H1 (cell line): ENCODE measurements at regions not wholly inside any gene's neighbourhood (a gene's known extent, or its start where the extent isn't known, plus 50 kb on each side); places are given as distances from the start of the nearest gene placed in this dataset.

ENCODE experiments used
- CTCF ChIA-PET: fragments of 300-600 bp; sonication (Branson Sonifier 250); formaldehyde crosslinking; loops from one replicate; lab custom pipeline; 2021; ENCODE audit not compliant: partially characterized antibody; lab: Charles Lee
- POLR2A ChIA-PET: fragments of 300-600 bp; sonication (Branson Sonifier 250); formaldehyde crosslinking; loops from one replicate; lab custom pipeline; 2021; ENCODE audit warnings: inconsistent platforms; ENCODE audit not compliant: partially characterized antibody; lab: Charles Lee
- DNase-seq, 2 experiments: peaks; one replicate each; pipeline versions ENCODE4 v3.0.0 to v3.0.0-alpha.2; 2010 to 2022; ENCODE audit warnings: low spot score in 2 of 2, low read depth in 1 of 2, mixed read lengths in 1 of 2
- FAIRE-seq: peaks from 2 replicates; lab custom pipeline; 2011; peaks lifted over from hg19 to GRCh38; lab: Jason Lieb, UNC
- H2AFZ ChIP-seq: 2 replicates; pipeline ENCODE4 v1.8.1; 2012; ENCODE audit warnings: low read length, inconsistent platforms
- H2AK5ac ChIP-seq: 2 replicates; pipeline ENCODE4 v1.6.1; 2013; ENCODE audit warnings: low read depth, low read length
- H2BK120ac ChIP-seq: replicated peaks from 2 replicates; pipeline ENCODE3; 2013; ENCODE audit warnings: low read depth, low read length, inconsistent platforms
- H2BK12ac ChIP-seq: 2 replicates; pipeline ENCODE4 v1.6.1; 2013; ENCODE audit warnings: low read depth, low read length
- H2BK15ac ChIP-seq: 2 replicates; pipeline ENCODE4 v1.6.1; 2013; ENCODE audit warnings: low read length
- H2BK20ac ChIP-seq: 2 replicates; pipeline ENCODE4 v1.6.1; 2013; ENCODE audit warnings: low read length
- H2BK5ac ChIP-seq: 2 replicates; pipeline ENCODE4 v1.6.1; 2013; ENCODE audit warnings: low read depth, low read length
- H3K14ac ChIP-seq: 2 replicates; pipeline ENCODE4 v1.6.1; 2013; ENCODE audit warnings: inconsistent platforms; ENCODE audit not compliant: insufficient read length
- H3K18ac ChIP-seq: 2 replicates; pipeline ENCODE4 v1.6.1; 2013; ENCODE audit warnings: low read length; ENCODE audit errors: extremely low read depth
- H3K23ac ChIP-seq: 2 replicates; pipeline ENCODE4 v1.6.1; 2013; ENCODE audit warnings: inconsistent platforms; ENCODE audit not compliant: insufficient read length
- H3K23me2 ChIP-seq: 2 replicates; pipeline ENCODE4 v1.6.1; 2013; ENCODE audit warnings: low read depth, low read length
- H3K27ac ChIP-seq: 2 replicates; pipeline ENCODE4 v1.6.1; 2011; ENCODE audit warnings: low read depth, low read length, inconsistent platforms
- H3K27me3 ChIP-seq, 4 experiments: replicated peaks in 1 of 4; 1 replicate in 1 of 4; 2 replicates in 3 of 4; pipeline versions ENCODE4 v1.6.1 to v1.8.1; 2011 to 2013; ENCODE audit warnings: low read length in 3 of 4, mild to moderate bottlenecking in 3 of 4, inconsistent platforms in 2 of 4, mixed read lengths in 2 of 4, moderate library complexity in 1 of 4; ENCODE audit not compliant: control insufficient read depth in 3 of 4, insufficient read depth in 3 of 4; ENCODE audit errors: extremely low read depth in 1 of 4
- H3K36me3 ChIP-seq, 4 experiments: 2 replicates each; pipeline versions ENCODE4 v1.6.1 to v1.8.1; 2011 to 2013; ENCODE audit warnings: mild to moderate bottlenecking in 4 of 4, low read length in 3 of 4, moderate library complexity in 2 of 4, control low read depth in 1 of 4, inconsistent platforms in 1 of 4; ENCODE audit not compliant: insufficient read depth in 4 of 4, control insufficient read depth in 2 of 4
- H3K4ac ChIP-seq: replicated peaks from 2 replicates; pipeline ENCODE3; 2013; ENCODE audit warnings: low read length, low read depth, mixed read lengths, inconsistent platforms; ENCODE audit not compliant: insufficient read length
- H3K4me1 ChIP-seq, 4 experiments: replicated peaks in 1 of 4; 1 replicate in 1 of 4; 2 replicates in 3 of 4; pipeline versions ENCODE4 v1.6.1 to v1.8.1; 2011 to 2013; ENCODE audit warnings: low read length in 3 of 4, inconsistent platforms in 2 of 4, mixed read lengths in 1 of 4; ENCODE audit not compliant: insufficient read depth in 4 of 4, control insufficient read depth in 3 of 4
- H3K4me2 ChIP-seq, 2 experiments: 2 replicates each; pipeline versions ENCODE4 v1.6.1 to v1.8.1; 2011 to 2013; ENCODE audit warnings: low read depth in 2 of 2, low read length in 2 of 2, control low read depth in 1 of 2, inconsistent platforms in 1 of 2, mild to moderate bottlenecking in 1 of 2; ENCODE audit not compliant: insufficient read depth in 1 of 2
- H3K4me3 ChIP-seq, 4 experiments: fragments of 200-600, 300-600 bp in 1 of 4; sonication (generic), shearing (Covaris generic), sonication (Bioruptor Twin) in 1 of 4; 2 replicates each; pipeline versions ENCODE4 v1.5.1 to v1.8.1; 2011 to 2016; ENCODE audit warnings: low read length in 4 of 4, low read depth in 3 of 4, control low read depth in 2 of 4, inconsistent platforms in 2 of 4, mild to moderate bottlenecking in 2 of 4, mixed read lengths in 1 of 4, moderate library complexity in 1 of 4; ENCODE audit not compliant: insufficient read depth in 2 of 4; ENCODE audit errors: extremely low read depth in 1 of 4
- H3K56ac ChIP-seq: replicated peaks from 2 replicates; pipeline ENCODE3; 2013; ENCODE audit warnings: low read depth, mild to moderate bottlenecking, mixed read lengths, low read length, inconsistent platforms; ENCODE audit not compliant: insufficient read length
- H3K79me1 ChIP-seq: 2 replicates; pipeline ENCODE4 v1.6.1; 2013; ENCODE audit warnings: low read depth, low read length, control low read depth
- H3K79me2 ChIP-seq, 2 experiments: 2 replicates each; pipeline versions ENCODE4 v1.6.1 to v1.8.1; 2012 to 2013; ENCODE audit warnings: low read length in 2 of 2, mild to moderate bottlenecking in 2 of 2, inconsistent platforms in 1 of 2; ENCODE audit not compliant: insufficient read depth in 2 of 2, control insufficient read depth in 1 of 2
- H3K9ac ChIP-seq, 4 experiments: replicated peaks in 1 of 4; 1 replicate in 1 of 4; 2 replicates in 3 of 4; pipeline versions ENCODE4 v1.6.1 to v1.8.1; 2011 to 2013; ENCODE audit warnings: low read depth in 3 of 4, low read length in 3 of 4, control low read depth in 2 of 4, mild to moderate bottlenecking in 2 of 4, moderate library complexity in 2 of 4, inconsistent platforms in 1 of 4; ENCODE audit errors: extremely low read depth in 1 of 4
- H3K9me3 ChIP-seq, 2 experiments: 2 replicates each; pipeline versions ENCODE4 v1.6.1 to v1.8.1; 2012 to 2013; ENCODE audit warnings: mild to moderate bottlenecking in 2 of 2, moderate library complexity in 2 of 2, control low read depth in 1 of 2, inconsistent platforms in 1 of 2, low read depth in 1 of 2, low read length in 1 of 2, mixed read lengths in 1 of 2; ENCODE audit not compliant: insufficient read depth in 2 of 2
- H4K20me1 ChIP-seq, 2 experiments: replicated peaks in 1 of 2; 2 replicates each; pipeline versions ENCODE3 to v1.8.1; 2011 to 2013; ENCODE audit warnings: inconsistent platforms in 2 of 2, low read length in 2 of 2, mild to moderate bottlenecking in 1 of 2; ENCODE audit not compliant: insufficient read depth in 2 of 2, control insufficient read depth in 1 of 2
- H4K5ac ChIP-seq: 2 replicates; pipeline ENCODE4 v1.6.1; 2013; ENCODE audit warnings: low read length, low read depth, mixed read lengths, inconsistent platforms; ENCODE audit not compliant: insufficient read length
- H4K8ac ChIP-seq: 2 replicates; pipeline ENCODE4 v1.8.0; 2013; ENCODE audit warnings: mild to moderate bottlenecking, moderate library complexity, low read length, inconsistent platforms; ENCODE audit not compliant: insufficient read depth; ENCODE audit errors: extremely low read depth
- H4K91ac ChIP-seq: replicated peaks from 2 replicates; pipeline ENCODE3; 2013; ENCODE audit warnings: low read length, mixed read lengths, inconsistent platforms; ENCODE audit not compliant: insufficient read length
- ASH2L ChIP-seq: fragments of 200-600, 300-600 bp; sonication (generic); IDR thresholded peaks from one replicate; pipeline ENCODE4 v1.7.1; 2017; ENCODE audit warnings: low read length
- BACH1 ChIP-seq: IDR thresholded peaks from 2 replicates; pipeline ENCODE4 v1.6.1; 2012; ENCODE audit warnings: low read length, improper control_type of control experiment
- CBX5 ChIP-seq: fragments of 300-800, 300-1000 bp; sonication (generic); IDR thresholded peaks from 2 replicates; pipeline ENCODE4 v1.7.1; 2016; ENCODE audit warnings: antibody characterized with exemption, low read length, low read depth
- CREB1 ChIP-seq: IDR thresholded peaks from 2 replicates; pipeline ENCODE4 v1.6.1; 2012; ENCODE audit warnings: inconsistent platforms
- EGR1 ChIP-seq: IDR thresholded peaks from 2 replicates; pipeline ENCODE4 v1.6.1; 2011; ENCODE audit warnings: low read depth, low read length, borderline replicate concordance
- EZH2 ChIP-seq: fragments of 200-600 bp; sonication (generic); IDR thresholded peaks from 2 replicates; pipeline ENCODE4 v1.7.1; 2012; ENCODE audit warnings: low read depth, mild to moderate bottlenecking, moderate library complexity, low read length, inconsistent platforms; ENCODE audit not compliant: severe bottlenecking
- GABPA ChIP-seq: IDR thresholded peaks from 2 replicates; pipeline ENCODE4 v1.6.1; 2011; ENCODE audit warnings: mild to moderate bottlenecking, low read length, moderate library complexity, borderline replicate concordance; ENCODE audit not compliant: insufficient read depth
- KDM4A ChIP-seq: IDR thresholded peaks from one replicate; pipeline ENCODE4 v1.7.1; 2012; ENCODE audit warnings: low read depth, mild to moderate bottlenecking, moderate library complexity, low read length, inconsistent platforms; ENCODE audit not compliant: severe bottlenecking
- MAFK ChIP-seq: IDR thresholded peaks from 2 replicates; pipeline ENCODE4 v1.6.1; 2012; ENCODE audit warnings: low read depth, mild to moderate bottlenecking, improper control_type of control experiment, low read length
- POLR2A ChIP-seq, 2 experiments: IDR thresholded peaks; 1 replicate in 1 of 2; 2 replicates in 1 of 2; pipeline ENCODE4 v1.6.1; 2011; ENCODE audit warnings: low read depth in 2 of 2, low read length in 2 of 2, mild to moderate bottlenecking in 2 of 2; ENCODE audit errors: control extremely low read depth in 1 of 2
- SRF ChIP-seq: IDR thresholded peaks from 2 replicates; pipeline ENCODE4 v1.6.1; 2011; ENCODE audit warnings: mild to moderate bottlenecking, low read depth, low read length, moderate library complexity
- YY1 ChIP-seq: IDR thresholded peaks from 2 replicates; pipeline ENCODE4 v1.6.1; 2011; ENCODE audit warnings: low read depth, mild to moderate bottlenecking, low read length
- WGBS, 2 experiments: shearing (Covaris generic) in 1 of 2; methylation state at CpG; one replicate each; pipeline versions ENCODE4 v1.1.6 to v1.1.7; 2013 to 2015; ENCODE audit warnings: low lambda C conversion rate in 2 of 2, mixed read lengths in 2 of 2, inconsistent platforms in 1 of 2, low coverage in 1 of 2, missing lambda C conversion rate in 1 of 2; ENCODE audit not compliant: insufficient replicate concordance in 2 of 2, insufficient coverage in 1 of 2, insufficient read length in 1 of 2; ENCODE audit errors: extremely low coverage in 1 of 2, missing lambda C conversion rate in 1 of 2; 5-methylcytosine and 5-hydroxymethylcytosine counted together
- TF ChIP-seq, protein P1 (sequence below): IDR thresholded peaks from 2 replicates; pipeline ENCODE4 v1.6.1; 2012; ENCODE audit warnings: inconsistent platforms

DNA sequence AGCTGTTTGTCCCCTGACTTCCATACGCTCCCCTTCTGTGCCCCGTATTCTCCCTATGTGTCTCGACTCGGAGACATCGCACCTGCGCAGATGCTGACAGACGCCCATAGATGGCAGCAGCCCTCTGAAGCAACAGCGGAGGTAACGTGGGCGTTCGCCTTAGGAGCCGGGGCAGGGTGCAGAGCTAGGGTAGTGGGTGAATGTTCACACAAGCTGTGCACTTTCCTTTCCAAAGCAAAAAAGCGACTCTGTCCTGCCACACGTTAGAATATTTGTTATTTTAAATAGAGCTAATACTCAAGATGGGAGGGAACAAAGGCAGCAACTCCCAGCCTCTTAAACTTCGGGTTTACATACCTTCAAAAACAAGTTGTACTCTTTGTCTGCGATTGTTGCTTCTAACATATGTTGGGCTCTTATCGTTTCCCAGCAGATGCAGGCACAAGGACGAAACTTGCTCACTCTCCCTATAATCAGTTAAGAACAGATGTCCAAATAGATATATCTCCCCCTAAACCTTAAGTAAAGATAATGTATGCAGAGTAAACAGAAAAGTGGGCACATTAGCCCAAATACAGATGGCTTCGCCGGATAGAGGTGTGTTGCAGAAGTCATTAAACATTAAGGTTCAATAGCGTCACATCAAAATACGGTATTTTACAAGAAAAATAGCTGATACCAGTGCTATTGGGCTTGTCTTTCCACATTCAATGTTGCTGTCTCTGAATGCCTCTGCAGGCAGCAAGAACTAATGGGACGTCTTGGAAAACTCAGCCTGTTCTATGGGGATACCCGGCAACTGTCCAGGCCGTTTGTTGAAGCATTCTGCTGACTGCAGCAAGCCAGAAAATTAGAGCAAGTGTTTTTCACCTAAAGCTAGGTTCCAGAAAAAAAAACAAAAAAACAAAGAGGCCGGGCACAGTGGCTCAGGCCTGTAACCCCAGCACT, 340.3 kb upstream of the PRKCQ start:
- Histone ChIP-seq H2AK5ac (no peak overlapping the region), H3K79me1 (no peaks in the 10 kb centered on the region), H3K36me3 (no peaks in the 10 kb centered on the region), H3K4me3 (no peak overlapping the region), H2BK20ac (no peak overlapping the region), H3K14ac (no peak overlapping the region), H4K20me1 (no peaks in the 10 kb centered on the region), H4K8ac (no peak overlapping the region), H3K9me3 (no peaks in the 10 kb centered on the region), H3K4ac (no peak overlapping the region), H3K23me2 (no peaks in the 10 kb centered on the region), H2BK15ac (no peak overlapping the region), H3K23ac (no peak overlapping the region), H4K91ac (no peak overlapping the region), H2AFZ (peak overlapping the region; percentile 92), H3K27ac (no peak overlapping the region), H3K4me2 (no peak overlapping the region), H3K27me3 (no peaks in the 10 kb centered on the region), H3K18ac (no peak overlapping the region), H3K79me2 (no peaks in the 10 kb centered on the region), H3K4me1 (no peaks in the 10 kb centered on the region), H4K5ac (no peak overlapping the region), H3K56ac (no peak overlapping the region), H3K9ac (no peak overlapping the region), H2BK5ac (no peak overlapping the region), H2BK120ac (no peak overlapping the region), H2BK12ac (no peak overlapping the region)
- DNase-seq (peak; percentile 47 to 76), FAIRE-seq (peak; percentile 94)
- ChIA-PET CTCF (interaction anchor here (0.6 to 3.1 kb wide), 46 partner anchors 12 to 500 kb away, joined by 3 to 15 read pairs (median 4); partner anchors contain the start of gene SFMBT2), POLR2A (interaction anchor here (0.6 kb wide), 1 partner anchor 45 kb away, joined by 3 read pairs; no protein-coding TSS in a partner anchor)
- 45% methylated on average over 26 of the region's 26 CpGs; no CpG with 5 or more reads in 1 of the 2 experiments for WGBS, 2 experiments
- TF ChIP-seq MAFK: no peak
- no peak for TF ChIP-seq YY1
- TF ChIP-seq, protein P1, sequence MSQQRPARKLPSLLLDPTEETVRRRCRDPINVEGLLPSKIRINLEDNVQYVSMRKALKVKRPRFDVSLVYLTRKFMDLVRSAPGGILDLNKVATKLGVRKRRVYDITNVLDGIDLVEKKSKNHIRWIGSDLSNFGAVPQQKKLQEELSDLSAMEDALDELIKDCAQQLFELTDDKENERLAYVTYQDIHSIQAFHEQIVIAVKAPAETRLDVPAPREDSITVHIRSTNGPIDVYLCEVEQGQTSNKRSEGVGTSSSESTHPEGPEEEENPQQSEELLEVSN: no peak
- TF ChIP-seq KDM4A: no peak
- TF ChIP-seq GABPA: no peak
- no peak for TF ChIP-seq SRF
- no peak for TF ChIP-seq CBX5
- TF ChIP-seq EZH2: no peak
- TF ChIP-seq CREB1: 0 out of 2 replicates have a peak, but pooled peaks have one; percentile 33
- TF ChIP-seq BACH1: no peak
- TF ChIP-seq EGR1: peak; percentile 98
- TF ChIP-seq POLR2A (IDR thresholded peaks at IDR 0.05; ENCODE audit: control extremely low read depth in 1 of 2, low read depth in 2 of 2, low read length in 2 of 2): no peak
- peak; percentile 39 for TF ChIP-seq ASH2L
